ENCODE measurements at regions not wholly inside any gene's neighbourhood (a gene's known extent, or its start where the extent isn't known, plus 50 kb on each side); places are given as distances from the start of the nearest gene placed in this dataset.

DNA sequence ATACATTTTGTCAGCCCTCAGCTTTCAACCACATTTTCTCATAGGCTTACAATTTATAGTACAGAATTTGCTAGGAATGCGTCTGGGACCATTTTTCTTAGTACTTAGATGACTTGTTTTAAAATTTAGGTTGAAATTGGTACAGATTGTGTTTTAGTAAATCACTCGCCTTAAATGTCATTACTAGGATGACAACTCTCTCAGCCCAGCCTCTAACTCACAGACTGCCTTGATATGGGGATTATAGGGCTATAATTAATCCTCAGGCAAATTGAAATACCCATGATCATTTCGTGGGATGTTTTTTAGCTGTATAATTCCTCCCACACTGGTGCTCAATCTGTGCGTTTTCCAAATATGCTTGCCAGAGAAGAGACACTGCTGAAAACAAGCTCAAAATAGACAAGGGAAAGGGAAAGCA is 299.7 kb upstream of the AKR1E2 start:
- Mint-ChIP-seq H3K9me3 (peaks cover 0 to 3% (median 0%) of the 10 kb centered on the region in 11 donors), H3K4me3 (no peak overlapping the region), H3K4me1 (no peaks in the 10 kb centered on the region), H3K36me3 (no peaks in the 10 kb centered on the region), H3K27me3 (peaks cover 0 to 41% (median 12%) of the 10 kb centered on the region in 5 donors), H3K27ac (no peak overlapping the region)
- ChIA-PET POLR2A (no interaction called here), CTCF (no interaction called here)
- Histone ChIP-seq H3K36me3 (ENCODE audit: control insufficient read depth in 2 of 3, insufficient read depth in 3 of 3, low read length in 3 of 3) (no peaks in the 10 kb centered on the region), H3K27ac (ENCODE audit: low read depth, low read length) (no peak overlapping the region), H3K4me3 (ENCODE audit: low read length) (no peak overlapping the region), H3K27me3 (ENCODE audit: control insufficient read depth in 2 of 2, insufficient read depth in 2 of 2, low read length in 2 of 2) (no peaks in the 10 kb centered on the region), H3K4me1 (ENCODE audit: control insufficient read depth in 2 of 2, insufficient read depth in 2 of 2, low read length in 2 of 2) (no peaks in the 10 kb centered on the region), H3K9me3 (ENCODE audit: control insufficient read depth in 2 of 3, low read length in 3 of 3) (no peaks in the 10 kb centered on the region)
- DNase-seq (no peak), ATAC-seq (no peak)
- intact Hi-C loops (cut with micrococcal nuclease), result no loop called here

DNA sequence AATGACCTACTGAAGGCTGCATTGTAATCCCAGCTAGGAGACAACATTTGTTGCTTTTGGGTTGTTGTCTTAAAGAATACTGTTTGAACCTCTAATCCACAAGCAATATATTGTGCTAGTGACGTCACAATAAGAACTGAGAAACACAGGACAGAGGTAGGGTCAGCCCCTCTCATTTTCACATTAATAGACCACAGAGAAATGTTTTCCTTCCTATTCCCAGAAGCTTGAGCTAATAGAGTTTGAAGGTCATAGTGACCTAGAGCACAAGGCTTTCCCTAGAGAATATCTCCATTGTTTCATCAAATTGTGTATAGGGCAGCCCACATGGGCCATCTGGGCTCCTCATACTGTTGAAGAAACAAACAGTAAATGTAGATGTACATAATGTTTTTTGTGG is 300.9 kb upstream of the AKR1E2 start:
- Mint-ChIP-seq H3K36me3 (no peaks in the 10 kb centered on the region), H3K9me3 (peaks cover 0 to 3% (median 0%) of the 10 kb centered on the region in 11 donors), H3K4me1 (no peaks in the 10 kb centered on the region), H3K4me3 (no peak overlapping the region), H3K27me3 (peaks cover 6 to 46% (median 11%) of the 10 kb centered on the region in 5 donors), H3K27ac (no peak overlapping the region)
- H3K9me3 ChIP-seq (ENCODE audit: control insufficient read depth in 2 of 3, low read length in 3 of 3), result no peaks in the 10 kb centered on the region
- no peak overlapping the region for H3K4me3 ChIP-seq (ENCODE audit: low read length)
- ChIA-PET POLR2A (no interaction called here), CTCF (no interaction called here)
- H3K27ac ChIP-seq (ENCODE audit: low read depth, low read length), result no peak overlapping the region
- H3K4me1 ChIP-seq (ENCODE audit: control insufficient read depth in 2 of 2, insufficient read depth in 2 of 2, low read length in 2 of 2), result no peaks in the 10 kb centered on the region
- no peaks in the 10 kb centered on the region for H3K36me3 ChIP-seq (ENCODE audit: control insufficient read depth in 2 of 3, insufficient read depth in 3 of 3, low read length in 3 of 3)
- intact Hi-C loops (cut with micrococcal nuclease), result no loop called here
- DNase-seq (no peak), ATAC-seq (no peak)
- no peaks in the 10 kb centered on the region for H3K27me3 ChIP-seq (ENCODE audit: control insufficient read depth in 2 of 2, insufficient read depth in 2 of 2, low read length in 2 of 2)

DNA sequence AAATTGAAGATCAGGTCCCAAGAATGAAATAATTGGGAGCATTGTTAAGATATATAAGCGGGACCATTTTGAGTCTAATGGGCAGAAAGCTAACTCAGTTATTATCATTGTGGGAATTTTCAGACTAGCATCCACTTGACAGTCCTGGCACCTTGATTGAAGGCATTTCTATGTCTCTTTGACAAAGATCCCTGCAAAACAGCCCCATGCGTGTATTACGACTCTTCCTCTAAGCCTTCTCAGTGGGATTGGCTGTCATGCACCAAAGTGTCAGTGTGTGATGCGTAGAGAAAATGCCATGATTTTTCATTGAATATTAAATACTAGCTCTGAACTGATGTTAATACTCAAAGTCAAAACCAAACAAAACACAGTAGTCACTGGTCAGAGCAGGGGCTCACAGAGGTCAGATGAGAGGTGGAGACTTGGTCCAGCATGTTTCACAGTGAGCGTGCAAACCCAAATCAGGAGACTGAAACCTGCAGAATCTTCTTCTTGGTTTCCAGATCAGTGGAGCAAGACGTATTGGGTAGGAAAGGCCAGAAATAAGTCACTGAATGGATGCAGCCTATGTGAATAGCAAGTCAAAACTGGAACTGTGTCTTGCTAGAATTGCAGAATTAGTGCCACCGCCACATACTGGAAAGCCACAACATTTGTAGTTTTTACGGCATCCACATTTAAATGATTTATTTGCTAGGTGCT is 303.6 kb upstream of the AKR1E2 start:
- POLR2A ChIA-PET, result no interaction called here
- Histone ChIP-seq H3K4me3 (ENCODE audit: low read length) (no peak overlapping the region), H3K27ac (ENCODE audit: low read depth, low read length) (no peak overlapping the region), H3K27me3 (ENCODE audit: control insufficient read depth in 2 of 2, insufficient read depth in 2 of 2, low read length in 2 of 2) (no peaks in the 10 kb centered on the region), H3K36me3 (ENCODE audit: control insufficient read depth in 2 of 3, insufficient read depth in 3 of 3, low read length in 3 of 3) (no peaks in the 10 kb centered on the region), H3K4me1 (ENCODE audit: control insufficient read depth in 2 of 2, insufficient read depth in 2 of 2, low read length in 2 of 2) (no peaks in the 10 kb centered on the region), H3K9me3 (ENCODE audit: control insufficient read depth in 2 of 3, low read length in 3 of 3) (no peaks in the 10 kb centered on the region)
- Mint-ChIP-seq H3K4me1 (no peaks in the 10 kb centered on the region), H3K9me3 (peaks cover 0 to 5% (median 0%) of the 10 kb centered on the region in 11 donors), H3K27me3 (peaks cover 6 to 51% (median 19%) of the 10 kb centered on the region in 5 donors), H3K4me3 (no peak overlapping the region), H3K36me3 (no peaks in the 10 kb centered on the region), H3K27ac (no peak overlapping the region)
- ATAC-seq, result no peak
- intact Hi-C loops (cut with micrococcal nuclease), result no loop called here
- CTCF ChIA-PET, result no interaction called here
- DNase-seq, result no peak

DNA sequence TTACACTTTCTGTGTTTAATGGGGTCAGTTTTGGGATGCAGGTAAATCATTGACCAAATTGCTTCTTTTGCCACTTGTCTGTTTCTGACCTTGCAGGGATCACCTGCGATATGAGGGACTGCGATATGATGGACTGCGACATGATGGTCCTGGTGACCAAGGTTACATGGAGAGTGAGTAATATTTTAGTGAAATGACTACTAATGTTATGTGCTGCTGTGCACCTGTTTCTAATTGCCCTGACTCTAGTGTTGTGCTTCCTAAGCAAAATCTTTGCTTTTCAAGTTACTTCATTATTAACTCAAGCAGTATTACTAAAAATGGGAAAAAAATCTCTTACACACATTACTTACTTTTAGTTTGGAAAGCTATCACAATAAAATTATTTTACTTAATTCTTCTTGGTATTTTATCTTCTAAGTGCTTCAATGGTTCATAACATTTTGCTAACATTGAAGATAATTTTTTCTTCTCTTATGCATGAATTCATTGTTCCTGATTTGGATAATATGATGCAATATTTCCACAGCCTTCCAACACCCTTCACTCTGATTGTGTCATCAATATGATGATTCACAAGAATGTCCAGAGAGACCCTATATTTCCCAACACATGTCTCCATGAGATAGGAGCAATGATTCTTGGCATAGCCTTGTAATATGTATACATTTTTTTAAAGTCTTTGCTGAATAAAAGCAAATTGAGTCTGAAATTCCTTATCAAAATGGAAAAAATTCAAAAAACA is 306.2 kb upstream of the AKR1E2 start:
- intact Hi-C loops (cut with micrococcal nuclease), result no loop called here
- peaks cover 13 to 47% (median 27%) of the 10 kb centered on the region in 5 donors for H3K27me3 Mint-ChIP-seq
- H3K36me3 Mint-ChIP-seq, result peaks cover 0 to 3% (median 0%) of the 10 kb centered on the region in 5 donors
- no peak overlapping the region for H3K27ac Mint-ChIP-seq
- no peaks in the 10 kb centered on the region for H3K4me1 ChIP-seq (ENCODE audit: control insufficient read depth in 2 of 2, insufficient read depth in 2 of 2, low read length in 2 of 2)
- ATAC-seq (peak; percentile 24), DNase-seq (no peak)
- H3K4me3 ChIP-seq (ENCODE audit: low read length), result no peak overlapping the region
- no peaks in the 10 kb centered on the region for H3K9me3 ChIP-seq (ENCODE audit: control insufficient read depth in 2 of 3, low read length in 3 of 3)
- no peak overlapping the region for H3K4me3 Mint-ChIP-seq
- no peak overlapping the region for H3K27ac ChIP-seq (ENCODE audit: low read depth, low read length)
- no peaks in the 10 kb centered on the region for H3K27me3 ChIP-seq (ENCODE audit: control insufficient read depth in 2 of 2, insufficient read depth in 2 of 2, low read length in 2 of 2)
- peaks cover 0 to 3% (median 0%) of the 10 kb centered on the region in 7 donors for H3K4me1 Mint-ChIP-seq
- ChIA-PET POLR2A (no interaction called here), CTCF (no interaction called here)
- peaks cover 0 to 10% (median 2%) of the 10 kb centered on the region in 11 donors for H3K9me3 Mint-ChIP-seq
- no peaks in the 10 kb centered on the region for H3K36me3 ChIP-seq (ENCODE audit: control insufficient read depth in 2 of 3, insufficient read depth in 3 of 3, low read length in 3 of 3)

DNA sequence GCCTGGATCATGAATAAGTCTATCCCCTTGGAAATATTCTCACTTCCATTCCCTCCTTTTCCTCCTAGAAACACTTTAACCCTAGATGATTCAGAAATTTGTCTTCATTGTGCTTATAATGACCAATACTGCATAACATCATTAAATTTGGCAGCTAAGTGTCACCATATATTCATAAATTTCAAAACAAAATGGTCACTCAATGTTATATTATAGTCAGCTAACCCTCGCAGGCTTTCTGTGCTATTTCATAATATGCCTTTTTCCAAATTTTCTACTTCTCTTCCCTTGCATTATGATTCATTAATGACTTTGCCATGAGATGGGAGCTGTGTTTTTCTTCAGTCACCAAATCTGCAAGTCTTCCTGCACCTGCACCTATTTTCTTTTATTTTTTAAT is 308.3 kb upstream of the AKR1E2 start:
- ChIA-PET CTCF (no interaction called here), POLR2A (no interaction called here)
- H3K27me3 Mint-ChIP-seq, result peaks cover 19 to 35% (median 31%) of the 10 kb centered on the region in 5 donors
- peaks cover 0 to 10% (median 2%) of the 10 kb centered on the region in 11 donors for H3K9me3 Mint-ChIP-seq
- Histone ChIP-seq H3K4me3 (ENCODE audit: low read length) (no peak overlapping the region), H3K4me1 (ENCODE audit: control insufficient read depth in 2 of 2, insufficient read depth in 2 of 2, low read length in 2 of 2) (no peaks in the 10 kb centered on the region), H3K9me3 (ENCODE audit: control insufficient read depth in 2 of 3, low read length in 3 of 3) (no peaks in the 10 kb centered on the region), H3K36me3 (ENCODE audit: control insufficient read depth in 2 of 3, insufficient read depth in 3 of 3, low read length in 3 of 3) (no peaks in the 10 kb centered on the region), H3K27me3 (ENCODE audit: control insufficient read depth in 2 of 2, insufficient read depth in 2 of 2, low read length in 2 of 2) (no peaks in the 10 kb centered on the region), H3K27ac (ENCODE audit: low read depth, low read length) (no peak overlapping the region)
- intact Hi-C loops (cut with micrococcal nuclease), result no loop called here
- no peak overlapping the region for H3K27ac Mint-ChIP-seq
- no peak for ATAC-seq
- H3K4me3 Mint-ChIP-seq, result no peak overlapping the region
- H3K36me3 Mint-ChIP-seq, result peaks cover 0 to 3% (median 0%) of the 10 kb centered on the region in 5 donors
- DNase-seq, result no peak
- H3K4me1 Mint-ChIP-seq, result peaks cover 0 to 10% (median 5%) of the 10 kb centered on the region in 7 donors

DNA sequence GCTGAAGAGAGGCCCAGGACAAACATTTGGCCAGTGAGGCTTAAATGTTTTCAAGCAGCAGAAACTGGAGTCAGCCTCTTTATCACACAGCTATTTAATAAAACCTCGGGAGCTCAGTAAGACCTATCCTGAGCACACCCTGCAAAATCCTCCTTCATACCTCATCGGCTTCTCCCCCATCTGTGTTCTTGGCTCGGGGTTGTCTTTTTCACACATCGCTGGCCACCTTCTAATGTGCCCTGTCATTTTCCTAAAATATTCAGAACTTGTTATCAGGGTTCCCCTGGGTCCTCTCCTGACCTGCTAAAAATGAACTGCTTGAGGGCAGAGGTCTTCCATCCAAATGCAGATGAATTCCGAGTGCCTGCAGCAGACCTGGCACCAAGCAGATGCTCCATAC is 310.3 kb upstream of the AKR1E2 start:
- ATAC-seq (no peak), DNase-seq (no peak)
- Mint-ChIP-seq H3K36me3 (peaks cover 0 to 3% (median 0%) of the 10 kb centered on the region in 5 donors), H3K27ac (no peak overlapping the region), H3K27me3 (peaks cover 16 to 37% (median 27%) of the 10 kb centered on the region in 5 donors), H3K9me3 (peaks cover 0 to 10% (median 2%) of the 10 kb centered on the region in 11 donors), H3K4me1 (peaks cover 0 to 10% (median 5%) of the 10 kb centered on the region in 7 donors), H3K4me3 (no peak overlapping the region)
- intact Hi-C loops (cut with micrococcal nuclease), result no loop called here
- Histone ChIP-seq H3K9me3 (ENCODE audit: control insufficient read depth in 2 of 3, low read length in 3 of 3) (no peaks in the 10 kb centered on the region), H3K27ac (ENCODE audit: low read depth, low read length) (no peak overlapping the region), H3K4me1 (ENCODE audit: control insufficient read depth in 2 of 2, insufficient read depth in 2 of 2, low read length in 2 of 2) (no peaks in the 10 kb centered on the region), H3K36me3 (ENCODE audit: control insufficient read depth in 2 of 3, insufficient read depth in 3 of 3, low read length in 3 of 3) (no peaks in the 10 kb centered on the region), H3K4me3 (ENCODE audit: low read length) (no peak overlapping the region), H3K27me3 (ENCODE audit: control insufficient read depth in 2 of 2, insufficient read depth in 2 of 2, low read length in 2 of 2) (no peaks in the 10 kb centered on the region)
- ChIA-PET CTCF (no interaction called here), POLR2A (no interaction called here)

Data from naive thymus-derived CD4-positive, alpha-beta T cell (primary cell).